IMR-90 (cell line): ENCODE measurements at regions not wholly inside any gene's neighbourhood (a gene's known extent, or its start where the extent isn't known, plus 50 kb on each side); places are given as distances from the start of the nearest gene placed in this dataset.

Source experiments
- ATAC-seq: fragments of 200-7000 bp; cut with Tn5 transposase; 2 replicates; pipeline ENCODE4 v1.9.1; 2020; ENCODE audit warnings: low read depth, mild to moderate bottlenecking, moderate library complexity
- BruUV-seq: library from RNA; stranded (reverse); fragments of 400-500 nt; replicated peaks from 2 replicates; lab custom pipeline; 2021; lab: Mats Ljungman, UMichigan
- CTCF ChIA-PET: fragments of 300-600 bp; formaldehyde crosslinking; extraction: SDS; loops from one replicate; lab custom pipeline; 2021; ENCODE audit warnings: antibody characterized with exemption; lab: Yijun Ruan, JAX
- POLR2A ChIA-PET: fragments of 300-600 bp; sonication (Branson Sonifier 250); formaldehyde crosslinking; loops from one replicate; lab custom pipeline; 2022; ENCODE audit warnings: antibody characterized with exemption; ENCODE audit not compliant: unreplicated experiment; lab: Charles Lee
- DNase-seq: peaks from one replicate; pipeline ENCODE4 v3.0.0; 2013
- H2AFZ ChIP-seq: replicated peaks from 2 replicates; pipeline ENCODE3; 2013; ENCODE audit warnings: low read length, mild to moderate bottlenecking; ENCODE audit not compliant: poor library complexity
- H2AK5ac ChIP-seq: 2 replicates; pipeline ENCODE4 v1.6.1; 2013; ENCODE audit warnings: low read depth, low read length, inconsistent platforms
- H2AK9ac ChIP-seq: replicated peaks from 2 replicates; pipeline ENCODE3; 2013; ENCODE audit warnings: mild to moderate bottlenecking, low read depth, low read length, moderate library complexity; ENCODE audit not compliant: poor library complexity
- H2BK120ac ChIP-seq: 2 replicates; pipeline ENCODE4 v1.6.1; 2013; ENCODE audit warnings: low read depth, low read length, inconsistent platforms
- H2BK15ac ChIP-seq: 3 replicates; pipeline ENCODE4 v1.6.1; 2013; ENCODE audit warnings: low read depth, low read length, inconsistent platforms
- H2BK20ac ChIP-seq: 2 replicates; pipeline ENCODE4 v1.6.1; 2013; ENCODE audit warnings: low read depth, mild to moderate bottlenecking, inconsistent platforms, low read length, moderate library complexity
- H2BK5ac ChIP-seq: 2 replicates; pipeline ENCODE4 v1.6.1; 2013; ENCODE audit warnings: mild to moderate bottlenecking, low read depth, low read length, inconsistent platforms; ENCODE audit not compliant: poor library complexity, severe bottlenecking
- H3K14ac ChIP-seq: replicated peaks from 2 replicates; pipeline ENCODE4 v1.6.1; 2013; ENCODE audit warnings: low read depth, low read length, inconsistent platforms
- H3K18ac ChIP-seq: 2 replicates; pipeline ENCODE4 v1.6.1; 2013; ENCODE audit warnings: low read depth, low read length, control low read depth
- H3K23ac ChIP-seq: 2 replicates; pipeline ENCODE4 v1.6.1; 2013; ENCODE audit warnings: low read depth, low read length, inconsistent platforms
- H3K27ac ChIP-seq: 2 replicates; pipeline ENCODE4 v1.5.1; 2013; ENCODE audit warnings: mild to moderate bottlenecking, control low read depth, low read length; ENCODE audit not compliant: insufficient read depth
- H3K27me3 ChIP-seq: 2 replicates; pipeline ENCODE4 v1.6.1; 2013; ENCODE audit warnings: low read length; ENCODE audit not compliant: control insufficient read depth, insufficient read depth
- H3K36me3 ChIP-seq: 2 replicates; pipeline ENCODE4 v1.6.1; 2013; ENCODE audit warnings: low read length, mixed read lengths; ENCODE audit not compliant: control insufficient read depth, insufficient read depth
- H3K4ac ChIP-seq: 2 replicates; pipeline ENCODE4 v1.6.1; 2013; ENCODE audit warnings: low read depth, low read length, inconsistent platforms
- H3K4me1 ChIP-seq: 2 replicates; pipeline ENCODE4 v1.6.1; 2013; ENCODE audit warnings: low read length, mixed read lengths; ENCODE audit not compliant: control insufficient read depth, insufficient read depth
- H3K4me2 ChIP-seq: 2 replicates; pipeline ENCODE4 v1.6.1; 2013; ENCODE audit warnings: low read depth, mild to moderate bottlenecking, control low read depth, low read length, moderate library complexity
- H3K4me3 ChIP-seq: 2 replicates; pipeline ENCODE4 v1.5.1; 2013; ENCODE audit warnings: low read depth, mild to moderate bottlenecking, control low read depth, low read length, moderate library complexity; ENCODE audit not compliant: insufficient read depth
- H3K56ac ChIP-seq: 2 replicates; pipeline ENCODE4 v1.6.1; 2013; ENCODE audit warnings: low read length, inconsistent platforms; ENCODE audit not compliant: insufficient read depth; ENCODE audit errors: extremely low read depth
- H3K79me1 ChIP-seq, 2 experiments: 2 replicates each; pipeline ENCODE4 v1.6.1; 2013; ENCODE audit warnings: low read length in 2 of 2, inconsistent platforms in 1 of 2, low read depth in 1 of 2
- H3K9ac ChIP-seq: 2 replicates; pipeline ENCODE4 v1.6.1; 2013; ENCODE audit warnings: low read depth, low read length, control low read depth
- H3K9me1 ChIP-seq: 2 replicates; pipeline ENCODE4 v1.6.1; 2013; ENCODE audit warnings: low read length, inconsistent platforms; ENCODE audit not compliant: insufficient read depth
- H3K9me3 ChIP-seq: 2 replicates; pipeline ENCODE4 v1.6.1; 2013; ENCODE audit warnings: low read length; ENCODE audit not compliant: control insufficient read depth, insufficient read depth
- H4K20me1 ChIP-seq: 2 replicates; pipeline ENCODE4 v1.6.1; 2013; ENCODE audit warnings: low read length, inconsistent platforms; ENCODE audit not compliant: insufficient read depth
- H4K5ac ChIP-seq: 2 replicates; pipeline ENCODE4 v1.6.1; 2013; ENCODE audit warnings: mild to moderate bottlenecking, low read depth, low read length, control low read depth
- H4K8ac ChIP-seq, 2 experiments: 2 replicates each; pipeline ENCODE4 v1.6.1; 2013; ENCODE audit warnings: low read depth in 2 of 2, low read length in 2 of 2, control low read depth in 1 of 2, inconsistent platforms in 1 of 2
- H4K91ac ChIP-seq: 2 replicates; pipeline ENCODE4 v1.6.1; 2013; ENCODE audit warnings: low read depth, low read length, inconsistent platforms; ENCODE audit not compliant: insufficient read depth
- BHLHE40 ChIP-seq: fragments of 150-350 bp; IDR thresholded peaks from 2 replicates; pipeline ENCODE4 v1.6.1; 2016; ENCODE audit warnings: mild to moderate bottlenecking, low read depth, low read length
- CEBPB ChIP-seq: IDR thresholded peaks from 2 replicates; pipeline ENCODE4 v1.6.1; 2012; ENCODE audit warnings: low read depth, low read length, improper control_type of control experiment
- CHD1 ChIP-seq: IDR thresholded peaks from 2 replicates; pipeline ENCODE4 v1.6.1; 2012; ENCODE audit warnings: low read depth, low read length, improper control_type of control experiment
- CTCF ChIP-seq: conservative IDR thresholded peaks from 2 replicates; pipeline ENCODE4 v1.5.1; 2012; ENCODE audit warnings: mild to moderate bottlenecking, low read depth, low read length, improper control_type of control experiment
- ELK1 ChIP-seq: fragments of 150-350 bp; IDR thresholded peaks from 2 replicates; pipeline ENCODE4 v1.6.1; 2016; ENCODE audit warnings: low read depth, mild to moderate bottlenecking, low read length, moderate library complexity, borderline replicate concordance
- FOS ChIP-seq: fragments of 150-350 bp; IDR thresholded peaks from 2 replicates; pipeline ENCODE4 v1.6.1; 2016; ENCODE audit warnings: low read depth, low read length
- MAFK ChIP-seq: IDR thresholded peaks from 2 replicates; pipeline ENCODE4 v1.6.1; 2012; ENCODE audit warnings: low read depth, low read length, improper control_type of control experiment
- MAZ ChIP-seq: IDR thresholded peaks from 2 replicates; pipeline ENCODE4 v1.6.1; 2012; ENCODE audit warnings: low read depth, mild to moderate bottlenecking, low read length, improper control_type of control experiment, moderate library complexity, borderline replicate concordance
- MXI1 ChIP-seq: IDR thresholded peaks from 2 replicates; pipeline ENCODE4 v1.6.1; 2012; ENCODE audit warnings: low read depth, mild to moderate bottlenecking, low read length, moderate library complexity, borderline replicate concordance
- NFE2L2 ChIP-seq: fragments of 150-350 bp; IDR thresholded peaks from 2 replicates; pipeline ENCODE4 v1.6.1; 2016; ENCODE audit warnings: low read depth, mild to moderate bottlenecking, low read length
- POLR2A ChIP-seq: IDR thresholded peaks from 2 replicates; pipeline ENCODE4 v1.6.1; 2012; ENCODE audit warnings: mild to moderate bottlenecking, low read depth, low read length
- RAD21 ChIP-seq: IDR thresholded peaks from 2 replicates; pipeline ENCODE4 v1.6.1; 2012; ENCODE audit warnings: low read length, improper control_type of control experiment
- RCOR1 ChIP-seq: IDR thresholded peaks from 2 replicates; pipeline ENCODE4 v1.6.1; 2012; ENCODE audit warnings: mild to moderate bottlenecking, low read length, improper control_type of control experiment; ENCODE audit not compliant: insufficient replicate concordance
- RFX5 ChIP-seq: IDR thresholded peaks from 2 replicates; pipeline ENCODE4 v1.8.0; 2012; ENCODE audit warnings: low read depth, mild to moderate bottlenecking, low read length, moderate library complexity
- SMC3 ChIP-seq: fragments of 150-350 bp; IDR thresholded peaks from 2 replicates; pipeline ENCODE4 v1.6.1; 2016; ENCODE audit warnings: low read depth, mild to moderate bottlenecking, antibody characterized with exemption, low read length, moderate library complexity
- dilution Hi-C: fragments of 300-500 bp; cut with HindIII; formaldehyde crosslinking; loops from one replicate; pipeline ENCODE4 v1.14.3; 2018; ENCODE audit warnings: low sequenced_read_pairs; ENCODE audit not compliant: unreplicated experiment
- in situ Hi-C: fragments of 300-500 bp; cut with MboI; formaldehyde crosslinking; loops from 3 replicates; pipeline ENCODE4 v1.14.3; 2019; ENCODE audit warnings: low sequenced_read_pairs, inconsistent platforms, mixed read lengths
- intact Hi-C: fragments of 100-400 bp; cut with micrococcal nuclease; formaldehyde crosslinking; loops from 2 replicates; pipeline ENCODE4 v1.10.0; 2022

- no peak for DNase-seq
- in situ Hi-C loops (no loop called here), dilution Hi-C loops (no loop called here), intact Hi-C loops (no loop called here)
- no peak overlapping the region for H4K5ac ChIP-seq
- H2AFZ ChIP-seq: no peak overlapping the region
- BruUV-seq: no TSS peak
- H3K79me1 ChIP-seq: no peaks in the 10 kb centered on the region
- H3K36me3 ChIP-seq: no peaks in the 10 kb centered on the region
- no peak overlapping the region for H2BK5ac ChIP-seq
- no peak overlapping the region for H2BK15ac ChIP-seq
- H4K91ac ChIP-seq: no peak overlapping the region
- H2BK20ac ChIP-seq: no peak overlapping the region
- H3K27me3 ChIP-seq: no peaks in the 10 kb centered on the region
- no peak overlapping the region for H3K4ac ChIP-seq
- CTCF ChIA-PET: no interaction called here
- H4K20me1 ChIP-seq: no peaks in the 10 kb centered on the region
- TF ChIP-seq RCOR1 (no peak), CHD1 (no peak), MAZ (no peak), NFE2L2 (no peak), MAFK (no peak), FOS (no peak), BHLHE40 (no peak), RFX5 (no peak), POLR2A (no peak), CEBPB (no peak), ELK1 (no peak), SMC3 (no peak), RAD21 (no peak), CTCF (no peak), MXI1 (no peak)
- peaks cover 8% of the 10 kb centered on the region for H3K9me3 ChIP-seq
- no peak overlapping the region for H3K56ac ChIP-seq
- H3K4me1 ChIP-seq: no peaks in the 10 kb centered on the region
- H3K23ac ChIP-seq: no peak overlapping the region
- no peaks in the 10 kb centered on the region for H3K9me1 ChIP-seq
- H3K4me3 ChIP-seq: no peak overlapping the region
- H3K18ac ChIP-seq: no peak overlapping the region
- no peak overlapping the region for H2AK9ac ChIP-seq
- ATAC-seq: no peak
- H2BK120ac ChIP-seq: no peak overlapping the region
- POLR2A ChIA-PET: no interaction called here
- no peak overlapping the region for H2AK5ac ChIP-seq
- no peak overlapping the region for H3K14ac ChIP-seq
- H3K9ac ChIP-seq: no peak overlapping the region
- no peak overlapping the region for H3K4me2 ChIP-seq
- H3K27ac ChIP-seq: no peak overlapping the region
- no peak overlapping the region for H4K8ac ChIP-seq
These were observed 302.1 kb downstream of the RMST start for GRCh38 chr12:97764700-97765099.
